ENCODE measurements at regions not wholly inside any gene's neighbourhood (a gene's known extent, or its start where the extent isn't known, plus 50 kb on each side); places are given as distances from the start of the nearest gene placed in this dataset.
"Not testable (repeated sequence)": the region's sequence is repeated elsewhere in the genome, so short reads cannot be mapped to it uniquely, and the experiment has no call there.

DNA sequence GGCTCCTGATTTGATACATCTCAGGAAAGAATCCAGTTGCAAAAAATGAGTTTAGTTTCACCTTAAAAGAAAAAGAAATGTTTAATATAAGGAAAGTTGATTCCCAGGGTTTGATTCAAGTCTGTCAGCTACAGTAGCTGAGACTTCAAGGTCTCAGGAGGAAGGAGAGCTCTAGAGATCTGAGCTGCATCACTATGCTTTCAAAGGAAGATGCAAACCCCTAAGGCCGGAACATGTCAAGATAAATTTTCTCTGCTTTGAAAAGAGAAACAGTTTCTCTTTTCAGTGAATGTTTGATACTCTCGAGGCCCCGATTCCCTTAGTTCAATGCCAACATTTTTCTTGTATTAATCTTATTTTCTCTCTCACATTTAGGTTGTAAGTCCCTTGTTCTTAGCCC, 128.6 kb downstream of the RGPD3 start:
- H3K27ac Mint-ChIP-seq = peak overlapping the region; percentile 32
- DNase-seq (ENCODE audit: extremely low spot score, unreplicated experiment) = no peak
- H3K36me3 Mint-ChIP-seq = no peaks in the 10 kb centered on the region
- H3K27me3 Mint-ChIP-seq = no peaks in the 10 kb centered on the region
- peaks cover 5% of the 10 kb centered on the region for H3K9me3 Mint-ChIP-seq
- peaks cover 30% of the 10 kb centered on the region for H3K4me1 Mint-ChIP-seq (ENCODE audit: unreplicated experiment)
- TF ChIP-seq, protein P1, sequence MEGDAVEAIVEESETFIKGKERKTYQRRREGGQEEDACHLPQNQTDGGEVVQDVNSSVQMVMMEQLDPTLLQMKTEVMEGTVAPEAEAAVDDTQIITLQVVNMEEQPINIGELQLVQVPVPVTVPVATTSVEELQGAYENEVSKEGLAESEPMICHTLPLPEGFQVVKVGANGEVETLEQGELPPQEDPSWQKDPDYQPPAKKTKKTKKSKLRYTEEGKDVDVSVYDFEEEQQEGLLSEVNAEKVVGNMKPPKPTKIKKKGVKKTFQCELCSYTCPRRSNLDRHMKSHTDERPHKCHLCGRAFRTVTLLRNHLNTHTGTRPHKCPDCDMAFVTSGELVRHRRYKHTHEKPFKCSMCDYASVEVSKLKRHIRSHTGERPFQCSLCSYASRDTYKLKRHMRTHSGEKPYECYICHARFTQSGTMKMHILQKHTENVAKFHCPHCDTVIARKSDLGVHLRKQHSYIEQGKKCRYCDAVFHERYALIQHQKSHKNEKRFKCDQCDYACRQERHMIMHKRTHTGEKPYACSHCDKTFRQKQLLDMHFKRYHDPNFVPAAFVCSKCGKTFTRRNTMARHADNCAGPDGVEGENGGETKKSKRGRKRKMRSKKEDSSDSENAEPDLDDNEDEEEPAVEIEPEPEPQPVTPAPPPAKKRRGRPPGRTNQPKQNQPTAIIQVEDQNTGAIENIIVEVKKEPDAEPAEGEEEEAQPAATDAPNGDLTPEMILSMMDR (conservative IDR thresholded peaks at IDR 0.05) = no peak
- H3K4me3 Mint-ChIP-seq = no peak overlapping the region

DNA sequence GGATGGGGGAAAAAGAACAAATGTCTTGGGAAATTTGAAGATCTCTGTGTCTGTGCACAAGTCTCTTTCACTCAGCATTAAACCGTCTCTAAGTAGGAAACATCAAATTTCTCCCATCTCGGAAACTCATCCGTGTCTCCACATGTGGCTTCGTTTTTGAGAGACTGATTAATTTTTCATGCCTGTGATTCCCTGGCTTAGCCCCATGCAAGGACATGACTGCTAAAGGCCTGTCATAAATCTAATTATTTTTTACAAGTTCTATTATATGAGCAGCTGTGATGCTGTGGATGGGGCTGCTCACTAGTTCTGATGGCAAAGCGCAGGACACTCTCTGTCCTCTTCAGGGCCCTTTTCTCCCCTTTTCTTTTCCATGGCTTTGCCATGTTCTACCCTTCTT, 129.1 kb downstream of the RGPD3 start:
- Mint-ChIP-seq H3K4me1 (ENCODE audit: unreplicated experiment) (peaks cover 30% of the 10 kb centered on the region), H3K36me3 (no peaks in the 10 kb centered on the region), H3K9me3 (peaks cover 5% of the 10 kb centered on the region), H3K27me3 (no peaks in the 10 kb centered on the region), H3K4me3 (no peak overlapping the region), H3K27ac (no peak overlapping the region)
- DNase-seq (ENCODE audit: extremely low spot score, unreplicated experiment) = no peak
- TF ChIP-seq, protein P1 (conservative IDR thresholded peaks at IDR 0.05) = no peak

DNA sequence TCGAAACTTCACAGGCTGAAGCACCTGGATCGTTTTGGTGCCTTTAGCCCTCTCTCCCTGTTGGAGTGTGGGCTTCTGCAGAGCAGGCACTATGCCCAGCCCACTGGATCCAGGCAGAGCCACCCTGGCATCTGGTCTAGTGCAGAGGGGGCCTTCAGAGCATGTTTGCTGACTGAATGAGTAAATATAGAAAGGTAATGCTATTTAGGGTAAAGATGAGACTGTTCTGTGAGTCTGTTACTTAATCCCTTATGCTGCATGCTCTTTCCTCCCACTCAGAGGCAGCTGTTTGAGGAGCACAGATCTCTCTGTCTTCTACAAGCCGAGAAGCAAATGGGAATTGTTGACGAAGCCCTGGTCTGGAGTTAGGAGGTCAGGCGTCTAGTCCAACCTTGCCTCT, 130.2 kb downstream of the RGPD3 start:
- Mint-ChIP-seq H3K4me3 (no peak overlapping the region), H3K4me1 (ENCODE audit: unreplicated experiment) (peaks cover 30% of the 10 kb centered on the region), H3K27me3 (no peaks in the 10 kb centered on the region), H3K9me3 (peaks cover 8% of the 10 kb centered on the region), H3K27ac (no peak overlapping the region), H3K36me3 (no peaks in the 10 kb centered on the region)
- no peak for DNase-seq (ENCODE audit: extremely low spot score, unreplicated experiment)
- TF ChIP-seq, protein P1 (conservative IDR thresholded peaks at IDR 0.05) = no peak

DNA sequence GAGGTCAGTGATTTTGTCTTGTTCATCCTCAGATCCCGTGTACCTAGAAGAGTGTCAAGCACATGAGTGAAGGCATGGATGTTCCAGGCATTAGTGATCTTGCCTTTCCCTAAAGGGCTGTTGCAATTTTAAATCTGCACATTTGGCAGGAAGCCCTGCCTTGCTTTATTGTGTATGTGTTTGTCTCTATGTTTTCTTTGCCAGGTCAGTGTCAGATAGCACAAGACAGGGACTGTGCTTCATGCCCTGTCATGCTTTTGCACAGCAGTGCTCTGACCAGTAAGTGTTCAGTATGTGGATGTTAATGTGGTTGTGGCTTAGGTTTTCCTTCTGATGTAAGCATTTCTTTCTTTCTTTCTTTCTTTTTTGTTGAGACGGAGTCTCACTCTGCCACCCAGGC, 131.5 kb downstream of the RGPD3 start:
- TF ChIP-seq, protein P1 (conservative IDR thresholded peaks at IDR 0.05) = no peak
- peaks cover 9% of the 10 kb centered on the region for H3K9me3 Mint-ChIP-seq
- DNase-seq (ENCODE audit: extremely low spot score, unreplicated experiment) = no peak
- no peak overlapping the region for H3K4me3 Mint-ChIP-seq
- no peaks in the 10 kb centered on the region for H3K27me3 Mint-ChIP-seq
- H3K36me3 Mint-ChIP-seq = no peaks in the 10 kb centered on the region
- H3K4me1 Mint-ChIP-seq (ENCODE audit: unreplicated experiment) = peaks cover 37% of the 10 kb centered on the region
- H3K27ac Mint-ChIP-seq = no peak overlapping the region

DNA sequence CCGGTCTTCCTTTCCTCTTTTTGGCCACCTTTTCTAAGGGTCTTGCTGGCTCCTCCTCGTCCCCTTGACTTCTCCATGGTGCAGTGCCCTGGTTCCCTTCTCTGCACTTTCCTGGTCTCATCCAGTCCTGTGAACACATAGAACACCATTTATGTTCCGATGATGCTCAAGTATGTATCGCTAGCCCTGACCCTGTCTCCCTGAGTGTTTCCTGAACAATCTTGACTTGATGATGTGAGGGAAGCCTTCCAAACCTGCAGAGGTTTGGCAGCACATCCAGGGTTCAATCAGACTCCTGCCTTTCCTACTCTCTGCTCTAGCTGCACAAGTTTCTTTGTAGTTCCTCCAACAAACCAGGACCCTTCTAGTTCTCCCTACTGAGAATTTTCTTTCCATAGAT, 132.1 kb downstream of the RGPD3 start:
- TF ChIP-seq, protein P1 (conservative IDR thresholded peaks at IDR 0.05) = no peak
- Mint-ChIP-seq H3K4me1 (ENCODE audit: unreplicated experiment) (peaks cover 42% of the 10 kb centered on the region), H3K36me3 (no peaks in the 10 kb centered on the region), H3K27me3 (no peaks in the 10 kb centered on the region), H3K9me3 (peaks cover 10% of the 10 kb centered on the region), H3K4me3 (no peak overlapping the region), H3K27ac (no peak overlapping the region)
- DNase-seq (ENCODE audit: extremely low spot score, unreplicated experiment) = no peak

DNA sequence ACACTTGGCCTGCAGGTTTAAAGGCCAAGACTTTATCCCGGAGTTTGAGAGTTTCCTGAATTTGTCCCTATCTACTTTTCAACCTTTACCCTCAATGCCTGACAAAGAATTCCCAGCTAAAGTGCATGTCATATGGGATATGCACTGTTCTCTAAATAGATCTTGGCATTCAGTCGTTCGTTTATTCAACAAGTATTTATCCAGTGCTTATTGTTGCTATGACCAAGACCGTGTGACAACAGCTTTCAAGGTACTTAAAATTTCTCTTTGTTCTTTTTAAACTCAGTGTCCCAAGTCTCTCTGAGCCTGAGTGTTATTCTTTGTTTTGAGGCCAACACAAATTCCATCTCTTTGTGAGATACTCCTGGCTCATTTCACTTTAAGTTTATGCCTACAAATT, 133.4 kb downstream of the RGPD3 start:
- Mint-ChIP-seq H3K9me3 (peaks cover 19% of the 10 kb centered on the region), H3K4me3 (no peak overlapping the region), H3K27ac (no peak overlapping the region), H3K27me3 (no peaks in the 10 kb centered on the region), H3K36me3 (peaks cover 4% of the 10 kb centered on the region), H3K4me1 (ENCODE audit: unreplicated experiment) (peaks cover 49% of the 10 kb centered on the region)
- no peak for DNase-seq (ENCODE audit: extremely low spot score, unreplicated experiment)
- TF ChIP-seq, protein P1 (conservative IDR thresholded peaks at IDR 0.05) = no peak

DNA sequence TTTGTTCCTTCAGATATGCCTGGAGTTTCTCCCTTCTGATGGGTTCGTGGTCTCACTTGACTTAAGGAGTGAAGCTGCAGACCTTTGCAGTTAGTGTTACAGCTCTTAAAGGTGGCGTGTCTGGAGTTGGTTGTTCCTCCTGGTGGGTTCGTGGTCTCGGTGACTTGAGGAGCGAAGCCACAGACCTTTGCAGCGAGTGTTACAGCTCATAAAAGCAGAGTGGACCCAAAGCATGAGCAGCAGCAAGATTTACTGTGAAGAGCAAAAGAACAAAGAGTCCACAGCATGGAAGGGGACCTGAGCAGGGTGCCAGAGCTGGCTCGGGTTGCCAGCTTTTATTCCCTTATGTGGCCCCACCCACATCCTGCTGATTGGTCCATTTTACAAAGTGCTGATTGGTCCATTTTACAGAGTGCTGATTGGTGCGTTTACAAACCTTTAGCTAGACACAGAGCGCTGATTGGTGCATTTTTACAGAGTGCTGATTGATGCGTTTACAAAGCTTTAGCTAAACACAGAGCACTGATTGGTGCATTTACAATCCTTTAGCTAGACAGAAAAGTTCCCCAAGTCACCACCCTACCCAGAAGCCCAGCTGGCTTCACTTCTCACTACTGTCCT, 134.8 kb downstream of the RGPD3 start:
- not testable (repeated sequence) for H3K27me3 Mint-ChIP-seq, H3K27ac Mint-ChIP-seq
- H3K4me1 Mint-ChIP-seq (ENCODE audit: unreplicated experiment) = peaks cover 41% of the 10 kb centered on the region

More for the DNA sequence above, 134.8 kb downstream of the RGPD3 start:
- H3K4me3 Mint-ChIP-seq; H3K36me3 Mint-ChIP-seq; DNase-seq (ENCODE audit: extremely low spot score, unreplicated experiment): not testable (repeated sequence)
- peaks cover 24% of the 10 kb centered on the region for H3K9me3 Mint-ChIP-seq
